IPS DF 4.7 (cell line): ENCODE measurements at regions not wholly inside any gene's neighbourhood (a gene's known extent, or its start where the extent isn't known, plus 50 kb on each side); places are given as distances from the start of the nearest gene placed in this dataset.
"Not testable (repeated sequence)": the region's sequence is repeated elsewhere in the genome, so short reads cannot be mapped to it uniquely, and the experiment has no call there.

Experiments
- DNase-seq: peaks from one replicate; pipeline ENCODE4 v3.0.0-alpha.2; 2013; ENCODE audit warnings: low spot score; ENCODE audit errors: extremely low read depth

GRCh38 chr16:59126486-59126885 lies 392.4 kb upstream of the GOT2 start:
- no peak for DNase-seq

- DNase-seq = no peak
Observed at GRCh38 chr16:59124056-59124455, 389.9 kb upstream of the GOT2 start.

DNA sequence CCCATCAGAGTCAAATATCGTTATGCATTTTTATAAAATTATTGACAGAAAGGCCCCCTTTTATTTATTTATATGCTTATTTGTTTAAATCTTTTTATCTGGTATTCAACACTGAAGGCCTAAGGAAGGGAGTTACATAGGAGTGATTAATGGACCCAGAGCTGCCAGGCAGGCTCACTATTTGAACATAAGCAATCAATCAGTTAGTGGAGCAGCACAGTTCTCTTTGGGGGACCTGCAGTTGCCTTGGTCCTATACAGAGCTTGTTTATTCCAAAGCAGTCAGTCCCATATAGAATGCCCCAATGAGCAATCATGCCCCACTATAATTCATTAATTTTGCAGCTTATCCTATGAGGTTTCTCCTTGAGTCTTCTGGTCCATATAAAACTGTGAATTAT lies 389.4 kb upstream of the GOT2 start:
- DNase-seq = no peak

- DNase-seq = no peak
Observed at GRCh38 chr16:59122262-59122537, 388.1 kb upstream of the GOT2 start.

DNA sequence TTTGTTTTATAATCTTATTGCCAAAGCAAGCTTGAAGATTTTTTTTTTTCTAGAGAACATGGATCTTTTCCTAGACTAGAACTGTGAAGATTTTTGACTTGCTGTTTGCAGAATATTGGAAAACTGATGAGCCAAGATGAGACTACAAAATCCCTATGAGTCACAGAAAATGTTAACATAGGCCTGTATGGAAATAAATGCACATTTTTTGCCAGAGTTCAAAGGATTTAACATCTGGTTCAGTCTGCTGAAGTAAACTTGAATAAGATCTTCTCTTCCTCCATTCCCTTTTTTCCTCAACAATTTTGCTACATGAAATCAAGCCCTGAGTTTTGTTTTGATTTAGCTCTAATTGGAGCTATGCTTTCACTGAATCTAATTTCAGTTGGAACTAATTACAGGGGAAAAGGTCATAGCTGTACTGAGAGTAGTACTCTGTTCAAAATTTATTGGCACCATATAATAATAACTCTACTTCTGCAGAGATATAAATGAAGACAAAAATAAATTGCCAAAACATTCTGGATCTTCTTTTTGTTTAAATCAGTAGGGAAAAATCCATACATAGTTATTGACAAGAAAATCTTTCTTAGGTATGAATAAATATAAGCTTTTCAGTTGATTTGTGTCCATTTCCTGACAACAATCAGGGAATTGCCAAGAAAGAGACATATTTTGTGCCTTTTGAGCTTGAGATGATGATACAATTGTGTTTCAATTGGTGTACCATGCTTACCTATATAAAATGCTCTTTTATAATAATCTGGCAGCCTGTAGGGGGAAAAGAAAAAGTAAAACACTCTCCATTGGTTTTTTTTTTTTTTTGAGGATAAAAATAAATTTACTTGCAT lies 387.5 kb upstream of the GOT2 start:
- no peak for DNase-seq

GRCh38 chr16:59116744-59117143 lies 382.6 kb upstream of the GOT2 start:
- DNase-seq = no peak

GRCh38 chr16:59114790-59115189 lies 380.7 kb upstream of the GOT2 start:
- no peak for DNase-seq

DNA sequence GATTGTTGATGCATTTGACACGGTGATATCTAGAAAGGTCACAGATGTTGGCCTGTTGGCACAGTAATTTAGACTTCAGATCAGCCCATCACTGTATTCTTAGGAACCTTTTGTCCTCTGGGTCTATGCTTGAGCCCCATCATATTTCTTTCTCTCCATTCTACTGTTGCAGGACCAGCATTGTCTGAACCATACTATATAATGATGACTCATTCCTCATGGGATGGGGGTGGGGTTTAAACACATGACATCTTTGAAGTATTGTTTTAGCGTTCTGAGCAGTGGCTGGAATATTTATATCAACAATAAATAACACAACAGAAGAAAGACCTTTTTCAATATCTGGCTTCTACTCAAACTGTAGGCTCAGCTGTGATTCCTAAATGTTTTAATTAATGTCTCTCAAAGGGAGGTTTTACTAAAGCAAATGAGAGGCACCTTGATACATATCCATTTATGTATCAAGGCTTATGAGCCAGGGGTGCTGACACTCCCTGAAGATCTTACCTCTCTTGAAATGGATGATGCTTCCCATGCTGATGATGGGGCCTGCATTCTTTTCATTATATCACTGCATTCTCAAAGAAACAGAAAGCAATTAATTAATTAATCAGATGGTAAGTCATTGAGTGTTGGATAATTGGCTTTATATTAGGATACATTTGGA lies 379.0 kb upstream of the GOT2 start:
- no peak for DNase-seq

- no peak for DNase-seq
Observed at GRCh38 chr16:59111280-59111679, 377.2 kb upstream of the GOT2 start.

GRCh38 chr16:59108374-59108773 lies 374.3 kb upstream of the GOT2 start:
- DNase-seq = no peak

DNA sequence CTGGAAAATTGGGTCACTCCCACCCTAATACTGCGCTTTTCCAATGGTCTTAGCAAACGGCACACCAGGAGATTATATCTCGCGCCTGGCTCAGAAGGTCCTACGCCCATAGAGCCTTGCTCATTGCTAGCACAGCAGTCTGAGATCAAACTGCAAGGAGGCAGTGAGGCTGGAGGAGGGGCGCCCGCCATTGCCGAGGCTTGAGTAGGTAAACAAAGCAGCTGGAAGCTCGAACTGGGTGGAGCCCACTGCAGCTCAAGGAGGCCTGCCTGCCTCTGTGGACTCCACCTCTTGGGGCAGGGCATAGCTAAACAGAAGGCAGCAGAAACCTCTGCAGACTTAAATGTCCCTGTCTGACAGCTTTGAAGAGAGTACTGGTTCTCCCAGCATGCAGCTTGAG lies 362.6 kb upstream of the GOT2 start:
- DNase-seq = not testable (repeated sequence)

DNA sequence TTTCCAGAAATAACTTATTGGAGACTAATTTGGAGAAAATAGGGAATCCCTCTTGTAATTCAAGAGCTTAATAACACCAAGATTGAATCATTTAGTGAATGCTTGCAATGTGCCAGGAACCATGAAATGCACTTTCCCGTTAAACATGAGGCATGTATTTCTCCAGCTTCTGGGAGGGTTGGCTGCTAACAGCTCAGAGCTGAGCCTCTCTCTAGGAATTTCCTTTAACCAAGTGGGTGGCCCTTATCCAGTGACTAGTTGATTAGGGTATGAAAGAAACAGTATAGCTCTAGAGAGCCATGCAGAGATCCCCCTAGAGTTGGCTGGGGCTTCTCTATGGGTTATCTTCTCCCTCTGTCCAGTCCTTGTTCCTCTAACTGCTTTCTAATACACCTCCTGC lies 356.4 kb upstream of the GOT2 start:
- DNase-seq = no peak

DNA sequence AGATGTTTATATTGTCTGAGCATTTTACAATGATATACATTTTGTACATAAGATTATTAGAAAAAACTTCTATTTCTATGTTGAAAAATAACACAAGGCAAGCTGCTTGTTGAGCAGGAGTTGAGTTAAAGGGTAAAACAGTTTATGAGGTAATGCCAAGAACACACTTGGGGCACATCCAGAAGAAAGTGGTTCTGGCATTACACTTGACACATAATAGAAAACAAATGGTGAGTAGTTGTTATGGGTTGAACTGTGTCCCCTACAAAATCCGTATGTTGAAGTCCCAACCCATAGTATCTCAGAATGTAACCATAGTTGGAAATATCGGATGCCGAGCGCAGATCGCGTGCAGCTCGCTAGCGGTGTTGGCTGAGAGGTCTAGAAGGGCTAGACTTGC lies 354.3 kb upstream of the GOT2 start:
- DNase-seq = no peak

DNA sequence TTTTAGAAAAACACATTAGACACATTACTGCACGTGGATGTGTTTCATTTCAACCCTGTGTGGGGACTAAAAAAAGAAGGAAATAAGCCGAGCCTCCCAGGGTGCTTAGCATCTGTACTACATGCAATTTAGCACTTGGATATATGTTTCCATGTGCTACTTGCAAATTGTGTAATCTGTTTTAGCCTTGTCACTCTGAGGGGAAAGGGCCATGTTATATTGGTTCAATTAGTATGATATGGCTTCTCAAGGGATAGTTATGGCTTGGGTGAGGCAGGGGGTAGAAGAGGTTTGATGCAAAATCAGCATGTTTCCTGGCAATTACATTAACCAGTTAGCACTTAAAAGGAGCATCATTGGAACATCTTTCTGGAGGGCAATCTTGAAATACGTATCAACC lies 353.5 kb upstream of the GOT2 start:
- no peak for DNase-seq

GRCh38 chr16:59067205-59067604 lies 333.1 kb upstream of the GOT2 start:
- no peak for DNase-seq

- no peak for DNase-seq
Observed at GRCh38 chr16:59060207-59060606, 326.1 kb upstream of the GOT2 start.

DNA sequence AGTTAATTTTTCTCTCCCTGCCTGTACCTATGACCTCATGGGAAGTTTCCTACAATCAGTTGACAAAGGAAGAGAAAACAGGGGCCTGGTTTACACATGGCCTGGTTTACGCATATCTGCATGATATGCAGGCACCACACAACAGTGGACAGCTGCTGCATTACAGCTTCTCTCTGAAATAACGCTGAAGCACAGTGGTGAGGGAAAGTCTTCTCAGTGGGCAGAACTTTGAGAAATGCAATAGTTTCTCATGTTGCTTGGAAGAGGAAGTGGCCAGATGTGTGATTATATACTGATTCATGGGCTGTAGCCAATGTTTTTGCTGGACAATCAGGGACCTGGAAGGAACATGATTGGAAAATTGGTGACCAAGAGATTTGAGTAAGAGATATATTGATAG lies 324.1 kb upstream of the GOT2 start:
- DNase-seq = no peak

DNA sequence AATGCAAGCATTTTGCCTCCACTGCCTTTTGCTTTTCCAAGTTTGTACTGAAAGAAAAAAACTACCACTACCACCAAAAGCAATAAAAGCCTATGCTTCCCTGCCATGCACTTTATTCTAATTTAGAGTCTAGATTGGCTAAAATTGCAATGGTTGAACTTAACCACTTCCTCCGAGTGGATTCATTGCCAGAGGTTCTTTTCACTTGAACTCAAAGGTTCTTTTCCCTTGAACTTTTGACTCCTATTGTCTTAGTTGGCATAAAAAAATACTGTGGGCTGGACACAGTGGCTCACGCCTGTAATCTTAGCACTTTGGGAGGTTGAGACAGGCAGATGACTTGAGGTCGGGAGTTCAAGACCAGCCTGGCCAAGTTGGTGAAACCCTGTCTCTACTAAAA lies 319.8 kb upstream of the GOT2 start:
- no peak for DNase-seq

- no peak for DNase-seq
Observed at GRCh38 chr16:59052231-59052630, 318.1 kb upstream of the GOT2 start.

DNA sequence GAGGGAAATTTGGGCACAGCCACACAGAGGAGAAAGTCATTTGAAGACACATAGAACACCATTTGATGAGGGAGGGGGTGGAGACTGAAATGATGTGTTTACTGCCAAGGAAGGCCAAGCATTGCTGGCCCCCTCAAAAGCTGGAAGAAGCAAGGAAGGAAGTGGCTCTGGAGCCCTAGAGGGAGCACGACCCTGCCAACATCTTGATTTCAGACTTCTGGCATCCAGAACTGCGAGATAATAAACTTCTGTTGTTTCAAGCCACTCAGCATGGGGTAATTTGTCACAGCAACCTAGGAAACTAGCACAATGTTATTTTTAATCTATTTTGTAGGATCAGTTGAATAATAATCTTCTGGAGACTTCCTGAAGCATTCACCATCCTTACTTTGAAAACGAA lies 314.8 kb upstream of the GOT2 start:
- no peak for DNase-seq

GRCh38 chr16:59047114-59047513 lies 313.0 kb upstream of the GOT2 start:
- DNase-seq = no peak

- DNase-seq = no peak
Observed at GRCh38 chr16:59046335-59046734, 312.2 kb upstream of the GOT2 start.

GRCh38 chr16:59045501-59045900 lies 311.4 kb upstream of the GOT2 start:
- DNase-seq = no peak
